Heart left ventricle (tissue), 13 donors: ENCODE measurements at regions not wholly inside any gene's neighbourhood (a gene's known extent, or its start where the extent isn't known, plus 50 kb on each side); places are given as distances from the start of the nearest gene placed in this dataset.

Source experiments
- CTCF ChIP-seq, 12 donors: fragments of 200-600 bp; sonication (generic) in 4 of 12; IDR thresholded peaks; one replicate each; pipeline versions ENCODE4 v1.5.0 to v1.8.0; 2018 to 2022; ENCODE audit warnings: antibody characterized with exemption in 12 of 12, mild to moderate bottlenecking in 5 of 12
- POLR2A ChIP-seq, 2 donors: fragments of 450-650 bp; IDR thresholded peaks; one replicate each; pipeline ENCODE4 v1.6.1; 2017; ENCODE audit warnings: antibody characterized with exemption in 2 of 2, mild to moderate bottlenecking in 2 of 2, moderate library complexity in 2 of 2
- donor health status: ischemic (EF 13 %, LVEDD 7.1; RV severe dilation, severe dysfunction).
- donor health status: DM: no; HTN: yes; CAD: no.
- donor health status: DM: no; HTN: no; CAD: no.
- donor health status: ischemic (EF 25% LVEDD 6.9; RV normal size, moderate dysfunction).
- donor health status: ischemic (EF 25% LVEDD 5.7; RV mildly dilated, moderate dysfunction).
- donor health status: ischemic (EF 35%, LVEDD 5.7; RV mildly dilated, moderate dysfunction).
- donor health status: nonischemic (EF 11% LVEDD 7.7; RV severe dilation, severe dysfunction).
- donor health status: DM: yes; HTN: yes; CAD: no.
- donor health status: PGD.
- donor health status: ischemic (EF 29% LVEDD 5.4; RV normal size, mild dysfunction).
- donor health status: nonischemic (EF 23%, LVEDD 6.1; RV moderate dilation, normal function).

DNA sequence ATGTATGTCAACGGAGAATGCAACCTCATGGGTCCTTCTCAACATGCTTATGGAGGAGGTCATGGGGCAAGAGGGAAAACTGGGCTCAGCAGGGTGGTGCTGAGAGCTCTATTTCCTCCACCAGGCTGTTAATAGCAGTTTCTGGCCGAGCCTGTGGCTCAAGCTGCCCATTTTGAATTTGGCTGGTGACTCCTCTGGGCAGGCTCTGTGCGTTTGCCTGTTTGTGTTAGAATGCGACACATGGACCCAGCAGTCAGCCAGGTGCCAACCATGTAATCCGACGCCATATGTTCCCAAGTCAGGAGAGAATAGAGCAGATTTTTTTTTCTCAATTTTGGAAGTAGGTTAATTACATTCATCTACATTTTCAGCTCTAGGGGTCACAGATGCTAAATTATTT lies 387.7 kb upstream of the CLINT1 start:
- TF ChIP-seq CTCF (IDR thresholded peaks at IDR 0.05) = no peak
- TF ChIP-seq POLR2A (IDR thresholded peaks at IDR 0.05) = no peak
